HG02798 (cell line): ENCODE measurements at regions not wholly inside any gene's neighbourhood (a gene's known extent, or its start where the extent isn't known, plus 50 kb on each side); places are given as distances from the start of the nearest gene placed in this dataset.

Source experiments
- ATAC-seq: cut with Tn5 transposase; IDR thresholded peaks from one replicate; pipeline ENCODE4 v1.9.1; 2021; ENCODE audit warnings: mild to moderate bottlenecking; ENCODE audit not compliant: unreplicated experiment, poor library complexity

DNA sequence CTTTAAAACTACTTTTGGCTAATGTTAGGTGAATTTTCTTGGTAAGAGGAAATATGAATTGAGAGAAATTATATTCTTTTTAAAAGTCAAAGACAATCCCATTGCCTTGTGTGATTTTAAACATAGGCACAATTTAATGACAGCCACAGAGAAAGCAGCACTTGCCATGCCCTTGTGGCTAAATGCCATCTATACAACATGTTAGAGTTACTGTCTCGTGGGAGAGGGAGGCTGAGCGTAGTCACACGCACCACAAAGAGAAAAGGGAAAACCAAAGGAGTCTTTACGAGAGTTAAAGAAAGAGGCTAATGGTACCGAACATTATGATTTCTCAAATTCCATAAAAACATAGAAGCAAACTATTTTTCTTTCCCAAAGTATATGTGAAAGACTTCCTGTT is 537.9 kb downstream of the PTPRC start:
- ATAC-seq, result no peak

DNA sequence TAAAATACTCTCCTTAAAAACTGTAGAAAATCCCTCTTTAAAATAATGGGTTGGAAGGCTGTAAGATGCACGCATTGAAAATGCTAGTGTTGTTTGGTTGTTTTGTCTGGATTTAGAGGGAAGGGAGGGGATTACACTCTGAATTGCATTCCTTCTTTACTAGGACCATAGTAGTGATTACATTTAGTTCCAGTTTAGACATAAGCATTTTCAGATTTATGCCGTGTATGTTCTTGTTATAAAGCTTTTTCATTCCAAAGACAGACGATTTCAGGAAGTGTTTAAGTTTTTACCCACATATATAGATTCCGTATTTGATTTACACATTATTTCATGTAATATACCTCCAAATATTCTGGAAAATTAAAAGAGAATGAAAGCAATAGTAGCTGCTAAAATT is 538.4 kb downstream of the PTPRC start:
- ATAC-seq, result no peak

DNA sequence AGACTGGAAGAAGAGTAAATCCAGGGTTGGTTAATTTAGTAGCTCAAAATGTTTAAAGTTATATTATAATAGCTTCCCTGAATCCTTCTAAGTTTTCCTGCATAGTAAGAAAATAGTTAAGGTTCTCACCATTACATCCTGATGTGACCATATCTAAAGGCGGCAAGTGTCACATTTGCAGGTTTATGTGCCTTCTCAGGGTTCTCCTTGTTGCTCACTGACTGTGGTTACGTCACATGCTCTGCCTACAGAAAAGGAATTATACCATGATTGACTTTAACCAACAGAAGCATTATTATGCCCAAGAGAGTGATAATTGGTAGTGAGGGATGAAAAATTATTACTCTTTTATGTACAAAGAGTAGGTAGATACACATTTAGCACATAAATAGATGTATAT is 539.8 kb downstream of the PTPRC start:
- no peak for ATAC-seq

DNA sequence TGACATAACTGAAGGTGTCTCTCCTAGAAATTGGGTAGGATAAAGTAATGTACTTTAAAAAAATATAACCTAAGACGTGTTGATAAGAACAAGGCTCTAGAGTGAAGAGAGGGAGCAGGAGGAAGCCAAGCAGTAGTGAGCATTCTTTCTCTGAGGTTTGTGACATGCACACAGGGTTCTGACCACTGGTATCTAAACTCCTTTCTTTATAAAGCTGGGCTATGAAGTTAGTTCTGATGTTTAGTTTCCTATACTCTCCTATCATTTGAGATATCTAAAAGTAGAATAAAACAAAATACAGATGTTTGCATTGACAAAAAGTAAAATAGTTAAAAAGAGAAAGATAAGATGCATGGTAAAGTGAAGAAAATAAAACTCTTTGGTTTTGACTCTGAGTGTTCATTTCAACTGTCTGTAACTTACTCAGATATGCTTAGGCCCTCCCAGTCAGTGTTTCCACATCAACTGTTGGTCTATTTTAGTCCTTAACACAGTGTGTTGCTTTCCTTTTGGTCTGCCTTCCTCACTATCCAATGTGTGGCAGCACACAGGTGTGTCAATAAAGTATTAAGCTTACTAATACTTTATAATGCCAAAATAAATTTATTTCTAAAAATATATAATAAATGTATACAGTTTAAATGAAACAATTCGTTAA is 543.5 kb downstream of the PTPRC start:
- no peak for ATAC-seq

DNA sequence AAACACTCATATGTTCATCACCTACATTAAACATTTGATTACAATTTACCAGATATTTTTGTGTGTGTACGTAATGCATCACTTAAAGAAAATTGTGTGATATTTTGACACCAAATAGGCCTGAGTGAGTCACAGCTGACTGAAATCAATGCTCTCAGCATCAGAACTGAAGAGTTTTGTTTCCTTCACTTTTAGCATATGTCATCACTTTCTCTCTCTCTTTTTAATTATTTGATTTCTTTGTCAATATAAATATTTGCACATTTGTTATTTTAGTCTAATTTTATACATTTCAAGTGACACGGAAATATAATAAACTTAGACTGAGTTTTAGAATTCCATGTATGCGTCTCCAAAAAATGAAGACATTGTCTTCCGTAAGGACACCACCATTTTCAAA is 545.3 kb downstream of the PTPRC start:
- ATAC-seq, result no peak

DNA sequence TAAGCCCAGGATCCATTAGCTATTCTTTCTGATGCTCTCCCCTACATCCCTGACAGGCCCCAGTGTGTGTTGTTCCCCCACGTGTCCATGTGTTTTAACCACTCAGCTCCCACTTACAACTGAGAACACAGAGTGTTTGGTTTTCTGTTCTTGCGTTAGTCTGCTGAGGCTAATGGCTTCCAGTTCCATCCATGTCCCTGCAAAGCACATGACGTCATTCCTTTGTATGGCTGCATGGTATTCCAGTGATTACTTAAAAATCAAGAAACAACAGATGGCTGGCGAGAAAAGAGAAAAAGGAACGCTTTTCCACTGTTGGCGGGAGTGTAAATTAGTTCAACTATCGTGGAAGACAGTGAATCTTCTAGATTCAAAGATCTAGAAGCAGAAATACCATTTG is 556.0 kb downstream of the PTPRC start:
- ATAC-seq, result no peak

DNA sequence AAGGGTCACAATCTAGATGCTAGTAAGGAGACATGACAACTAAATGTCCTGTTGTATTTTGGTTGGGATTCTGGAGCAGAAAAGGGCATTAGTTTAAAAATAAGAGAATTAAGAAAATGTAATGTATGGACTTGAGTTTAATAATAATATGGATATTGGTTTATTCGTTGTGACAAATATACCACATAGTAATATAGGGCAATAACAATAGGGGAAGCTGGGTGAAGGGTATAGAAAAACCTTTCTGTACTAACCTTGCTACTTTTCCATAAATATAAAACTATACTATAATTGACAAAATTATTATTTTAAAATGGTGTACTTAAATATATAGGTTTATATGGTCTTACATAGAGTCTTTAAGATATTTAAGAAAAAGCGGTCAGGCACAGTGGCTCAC is 558.9 kb downstream of the PTPRC start:
- ATAC-seq, result no peak

DNA sequence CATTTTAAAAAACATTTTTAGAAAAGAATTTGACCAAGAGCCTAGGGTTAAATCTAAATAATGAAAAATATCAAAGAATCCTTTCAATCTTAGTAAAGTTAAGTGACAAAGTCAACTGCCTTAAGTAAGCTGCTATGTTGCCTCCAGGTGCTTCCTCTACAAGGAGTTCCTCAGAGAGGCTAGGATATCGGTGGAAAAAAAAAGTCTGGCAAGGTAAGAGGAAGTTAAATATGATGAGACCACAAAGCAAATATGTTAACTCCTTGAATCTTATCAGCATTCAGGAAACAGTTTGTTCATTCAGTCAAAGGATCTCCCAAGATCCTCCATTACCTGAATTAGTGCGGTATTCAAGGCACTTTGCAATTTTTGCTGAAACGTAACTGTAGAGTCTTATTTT is 563.5 kb downstream of the PTPRC start:
- ATAC-seq, result no peak

DNA sequence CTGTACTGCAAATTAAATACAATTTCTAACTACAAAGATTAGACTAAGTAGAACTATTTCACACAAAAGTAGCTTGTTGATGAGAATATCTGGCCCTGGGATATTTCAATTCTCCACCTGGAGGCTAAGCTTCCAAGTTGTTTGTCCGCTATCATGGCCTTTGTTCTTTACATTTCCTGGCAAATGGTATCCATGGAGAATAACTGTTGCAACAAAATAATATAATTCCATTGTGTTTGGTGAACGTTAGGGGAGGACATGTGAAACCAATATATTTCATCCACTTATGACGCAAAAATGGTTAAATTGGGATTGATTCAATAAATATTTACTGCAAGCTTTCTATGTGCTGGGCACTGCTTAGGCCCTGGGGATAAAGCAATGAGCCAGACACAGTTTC is 565.4 kb downstream of the PTPRC start:
- ATAC-seq, result no peak

DNA sequence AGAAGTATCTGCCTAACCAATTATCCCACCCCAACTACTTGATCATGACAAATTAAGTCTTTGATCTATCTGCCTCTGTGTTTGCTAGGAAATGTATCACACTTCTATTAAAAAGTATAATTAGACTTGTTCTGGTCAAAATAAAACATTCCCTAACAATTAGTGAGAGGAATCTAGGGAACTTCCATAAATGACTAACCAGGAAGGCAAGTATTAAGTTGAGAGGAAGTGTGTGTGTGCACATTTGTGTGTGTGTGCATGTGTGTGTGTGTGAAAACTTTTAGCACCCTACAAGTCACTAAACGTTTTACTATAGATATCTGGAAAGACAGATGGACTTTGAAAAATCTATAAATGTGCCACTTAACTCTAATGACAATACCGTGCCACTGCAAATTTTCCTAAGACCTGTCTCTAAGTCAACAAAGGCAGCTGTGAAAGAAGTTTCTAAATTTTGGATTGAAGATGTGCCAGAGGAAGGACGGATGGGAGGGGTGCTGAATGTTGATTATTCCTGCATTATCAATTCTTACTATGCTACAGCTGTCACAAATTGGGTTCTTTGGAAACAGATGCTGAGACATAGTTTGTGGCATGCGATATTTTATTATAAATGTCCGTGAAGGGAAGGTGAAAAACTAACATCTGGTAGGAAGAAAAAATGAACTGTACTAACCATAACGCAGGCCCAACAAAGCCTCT is 567.1 kb downstream of the PTPRC start:
- no peak for ATAC-seq

DNA sequence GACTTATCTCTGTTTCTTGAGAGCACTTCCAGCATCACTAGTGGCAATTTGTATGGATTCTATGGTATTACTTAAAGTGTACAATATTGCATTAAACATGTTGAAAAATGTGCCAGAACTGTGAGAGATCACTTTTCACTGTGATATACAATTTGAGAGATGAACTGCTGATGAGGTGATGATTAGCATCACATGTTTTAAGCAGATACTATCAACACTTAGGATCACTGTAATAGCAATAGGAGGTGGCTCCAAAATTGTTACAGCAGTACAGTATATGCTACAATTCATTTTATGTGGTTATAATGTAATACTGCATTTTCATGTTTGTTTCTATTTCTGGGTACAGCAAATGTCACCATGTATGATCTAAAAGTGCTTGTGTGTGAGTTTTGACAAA is 570.0 kb downstream of the PTPRC start:
- ATAC-seq, result no peak

DNA sequence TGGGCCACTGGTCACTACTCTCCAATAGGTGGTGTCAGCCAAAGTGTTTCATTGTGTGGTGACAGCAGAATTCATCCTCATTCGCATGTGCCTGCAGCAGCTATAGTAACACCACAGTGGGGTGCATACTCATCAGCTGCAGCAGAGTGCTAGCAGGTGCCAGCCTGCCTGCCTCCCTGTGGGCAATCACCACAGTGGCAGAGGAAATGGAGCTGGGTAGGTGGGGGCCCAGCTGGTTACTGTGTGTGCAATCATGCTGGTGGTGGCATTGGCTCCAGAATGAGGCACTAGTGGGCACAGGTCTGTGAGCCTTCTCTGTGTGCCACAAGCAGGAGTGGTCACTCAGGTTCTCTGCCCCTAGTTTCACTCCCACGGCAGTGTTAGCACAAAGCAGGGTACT is 579.2 kb downstream of the PTPRC start:
- ATAC-seq, result no peak

DNA sequence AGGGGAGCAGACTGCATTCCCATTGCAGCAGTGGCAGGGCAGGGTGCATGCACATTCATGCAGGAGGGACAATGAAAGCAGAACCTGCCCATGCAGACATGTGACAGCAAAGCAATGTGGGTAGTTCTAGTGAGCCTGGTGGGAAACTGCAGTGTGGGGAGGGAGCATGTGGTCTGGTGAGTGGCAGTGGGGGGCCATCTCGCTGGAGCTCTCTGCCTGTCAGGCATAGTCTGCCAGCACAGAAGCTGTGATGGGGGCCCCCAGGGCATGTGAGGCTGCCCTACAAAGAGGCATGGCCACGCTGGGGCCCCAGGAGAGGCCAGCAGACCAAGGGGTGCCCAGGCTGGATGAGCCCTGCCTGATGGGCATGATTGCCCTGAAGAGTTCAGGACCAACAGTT is 579.7 kb downstream of the PTPRC start:
- ATAC-seq, result no peak

DNA sequence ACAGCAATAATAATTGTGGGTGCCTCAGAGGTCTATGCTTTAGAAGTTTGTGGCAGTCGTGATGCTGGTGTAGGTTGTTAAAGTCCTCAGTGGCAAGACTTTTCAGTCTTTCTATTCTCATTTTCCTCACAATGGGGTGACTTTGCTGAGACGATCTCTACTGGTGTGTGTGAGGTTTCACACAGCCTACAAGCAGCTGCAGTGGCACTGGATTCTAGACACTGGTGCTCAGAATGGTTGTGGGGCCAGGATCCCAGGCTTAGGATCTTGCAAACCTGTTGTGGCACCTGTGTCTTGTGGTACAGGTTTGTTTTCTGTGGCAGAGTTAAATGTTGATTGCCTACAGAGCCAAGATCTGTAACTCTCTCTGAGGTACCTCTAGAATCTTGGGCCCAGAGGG is 581.2 kb downstream of the PTPRC start:
- no peak for ATAC-seq

DNA sequence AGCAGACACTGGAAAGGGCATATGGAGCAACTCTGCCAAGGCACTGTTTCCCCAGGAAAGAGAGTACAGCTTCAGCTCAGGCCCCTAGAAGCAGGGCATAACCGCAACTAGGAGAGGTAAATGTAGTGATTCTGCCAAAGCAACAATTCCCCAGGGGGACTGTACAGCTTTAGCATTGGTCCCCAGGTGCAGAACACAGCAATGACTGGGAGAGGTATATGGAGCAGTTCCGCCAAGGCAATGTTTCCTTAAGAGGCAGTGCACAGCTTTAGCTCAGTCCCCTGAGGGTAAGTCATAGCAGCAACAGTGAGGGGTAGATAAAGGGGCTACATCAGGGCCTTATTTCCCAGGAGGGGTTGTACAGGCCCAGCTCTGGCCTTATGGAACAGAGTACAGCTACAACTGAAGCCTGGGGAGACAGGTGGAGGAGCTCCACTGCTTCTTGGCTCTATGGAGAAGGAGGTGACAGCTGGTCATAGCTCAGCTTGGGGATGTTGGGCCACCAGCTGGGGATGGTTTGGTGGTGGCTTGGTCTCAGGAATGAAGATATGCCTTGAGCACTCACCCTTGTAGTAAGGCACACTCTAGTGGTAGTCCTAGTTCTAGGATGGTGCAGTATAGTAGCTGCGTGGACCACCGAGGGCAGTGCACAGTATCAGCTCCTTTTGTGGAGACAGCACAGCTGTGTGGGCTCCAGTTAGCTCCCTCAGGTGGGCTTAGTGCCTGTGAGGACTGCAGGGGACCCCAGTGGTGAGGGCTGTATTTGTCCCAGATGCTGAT is 582.7 kb downstream of the PTPRC start:
- no peak for ATAC-seq

DNA sequence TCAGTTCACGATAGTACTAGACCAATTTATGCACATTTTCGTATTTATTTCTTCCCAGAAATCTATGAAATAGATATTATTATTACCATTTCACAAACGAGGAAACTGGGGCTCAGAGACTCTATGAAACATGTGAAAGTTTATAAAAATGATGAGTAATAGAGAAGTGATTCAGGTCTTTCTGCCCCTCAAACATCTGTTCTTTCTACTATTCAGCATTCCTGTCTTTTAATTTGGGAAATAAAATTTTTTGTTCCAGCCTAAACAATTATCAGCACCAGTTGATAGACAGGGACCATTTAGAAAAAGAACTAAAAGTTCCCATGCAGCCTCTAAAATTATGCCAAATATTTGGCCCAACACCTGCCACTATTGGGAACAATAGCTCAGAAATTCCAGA is 585.1 kb downstream of the PTPRC start:
- no peak for ATAC-seq

DNA sequence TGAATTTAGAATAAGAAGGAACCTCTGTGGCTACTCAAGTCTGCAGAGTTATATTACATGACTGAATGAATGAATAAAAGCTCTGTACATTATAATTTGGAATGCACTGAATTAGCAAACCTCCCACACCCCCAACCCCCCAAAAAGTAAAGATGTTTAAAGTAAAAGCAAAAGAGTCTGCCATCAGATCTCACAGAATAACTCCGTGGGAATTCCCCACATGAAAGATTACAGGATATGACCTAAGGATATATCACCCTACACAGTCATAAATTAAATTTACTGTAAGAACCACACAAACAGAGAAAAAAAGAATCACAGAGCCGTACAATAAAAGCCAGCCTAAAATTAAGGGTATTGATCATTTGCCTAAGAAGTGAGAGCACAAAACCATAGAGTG is 587.3 kb downstream of the PTPRC start:
- no peak for ATAC-seq

DNA sequence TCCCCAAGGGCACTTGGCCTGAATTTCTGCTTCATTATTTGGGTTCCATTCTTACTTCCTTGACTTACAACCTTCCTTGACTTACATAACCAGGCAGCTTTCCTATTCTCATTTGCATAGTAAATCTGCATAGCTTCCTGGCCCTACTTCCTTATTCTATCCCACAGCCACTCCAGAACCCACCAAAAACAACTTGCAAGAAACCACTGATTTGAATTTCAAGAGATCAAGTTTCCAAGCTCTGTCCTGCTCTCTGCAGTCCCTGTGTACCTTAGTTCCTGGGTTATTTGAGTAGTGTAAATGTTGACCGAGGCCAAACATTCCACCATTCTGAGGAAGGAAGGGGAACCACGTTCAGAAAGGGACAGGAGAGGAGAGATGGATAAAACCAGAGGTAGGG is 603.3 kb downstream of the PTPRC start:
- ATAC-seq, result no peak

DNA sequence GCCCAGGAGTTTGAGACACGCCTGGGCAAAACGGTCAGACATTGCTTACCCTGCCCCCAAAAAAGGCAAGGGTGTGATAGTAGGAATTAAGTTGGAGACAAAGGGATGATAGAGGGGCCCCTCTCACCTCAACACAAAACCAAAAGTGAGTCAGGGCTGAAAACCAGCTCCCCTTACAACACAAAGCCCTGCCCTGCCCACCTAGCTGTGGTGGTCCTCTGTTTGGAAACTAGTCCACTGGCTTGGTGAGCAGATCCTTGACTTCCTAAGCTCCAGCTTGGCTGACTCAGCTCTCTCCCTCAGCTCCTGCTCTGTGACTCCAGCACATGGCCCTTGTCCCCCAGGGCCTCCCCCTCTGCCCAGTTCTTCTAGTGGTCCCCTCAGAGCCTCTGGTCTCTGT is 603.8 kb downstream of the PTPRC start:
- ATAC-seq, result no peak

DNA sequence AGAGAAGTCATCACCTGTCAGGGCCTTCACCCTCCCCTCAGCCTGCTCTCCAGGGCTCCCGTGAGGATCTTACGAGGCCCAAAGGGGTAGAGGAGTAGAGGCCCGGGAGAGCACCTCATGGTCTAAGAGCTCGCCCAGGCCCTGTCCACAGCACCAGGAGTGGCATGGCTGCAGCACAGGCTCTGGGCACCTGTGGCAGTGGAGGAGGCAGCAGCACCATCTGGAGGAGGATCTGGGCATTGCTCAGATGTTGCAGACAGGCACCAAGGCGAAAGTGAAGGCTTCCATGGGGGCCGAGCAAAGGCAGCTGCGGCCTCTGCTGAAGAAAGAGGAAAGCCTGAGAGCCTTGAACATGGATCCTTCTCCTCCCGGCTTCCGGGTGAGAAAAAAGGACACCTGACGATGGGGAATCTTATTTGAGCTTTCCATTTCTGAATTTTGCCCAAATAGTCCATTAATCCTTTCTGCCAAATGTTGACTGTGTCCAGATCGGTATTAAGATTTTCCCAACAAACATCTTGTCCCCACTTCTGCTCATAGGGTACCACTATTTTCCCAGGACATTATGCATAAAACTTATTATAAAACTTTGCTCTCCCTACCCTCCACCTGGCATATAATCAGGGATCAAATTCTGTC is 604.7 kb downstream of the PTPRC start:
- peak; percentile 100 for ATAC-seq

DNA sequence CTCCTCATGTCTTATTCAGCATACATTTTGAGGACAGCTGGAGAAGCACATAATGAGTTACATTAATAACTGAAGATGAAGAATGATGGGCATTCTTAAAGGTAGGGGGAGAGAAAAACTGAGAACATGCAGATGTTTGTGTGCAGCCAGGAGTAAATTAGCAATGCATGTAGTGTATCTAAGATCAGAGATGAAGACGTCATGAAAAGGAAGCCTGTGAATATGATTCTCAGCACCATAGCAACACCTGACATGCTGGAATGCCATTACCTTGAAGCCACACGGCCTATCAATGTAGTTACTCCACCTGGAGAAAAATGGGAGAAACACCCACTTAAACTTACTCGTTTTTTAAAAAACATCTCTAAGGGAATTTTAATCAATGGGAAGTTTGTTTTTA is 607.1 kb downstream of the PTPRC start:
- ATAC-seq, result no peak
